Activated T-helper 1 cell treated with anti-CD3 and anti-CD28 coated beads, Interleukin-12 subunit alpha, Interleukin-12 subunit beta, Interleukin-2, Interleukin-4 antibody, amounts not matched to agents 30 ng/mL and 10 ng/mL and 1 ng/mL, durations not matched to agents 14 hours and 24 hours and 36 hours (primary cell): ENCODE measurements at regions not wholly inside any gene's neighbourhood (a gene's known extent, or its start where the extent isn't known, plus 50 kb on each side); places are given as distances from the start of the nearest gene placed in this dataset.
"Not testable (repeated sequence)": the region's sequence is repeated elsewhere in the genome, so short reads cannot be mapped to it uniquely, and the experiment has no call there.

Source experiments
- DNase-seq: peaks from one replicate; pipeline ENCODE4 v3.0.0; 2021; ENCODE audit warnings: low spot score
- H3K27ac Mint-ChIP-seq: one replicate; pipeline ENCODE4 v1.8.0; 2021; ENCODE audit warnings: mild to moderate bottlenecking, mixed read lengths
- H3K27me3 Mint-ChIP-seq: one replicate; pipeline ENCODE4 v1.8.0; 2022; ENCODE audit warnings: mild to moderate bottlenecking, moderate library complexity, mixed read lengths; ENCODE audit not compliant: insufficient read depth
- H3K36me3 Mint-ChIP-seq: one replicate; pipeline ENCODE4 v1.8.0; 2021; ENCODE audit warnings: low read depth, mixed read lengths
- H3K4me1 Mint-ChIP-seq: one replicate; pipeline ENCODE4 v1.8.0; 2021; ENCODE audit warnings: low read depth, mixed read lengths
- H3K4me3 Mint-ChIP-seq: one replicate; pipeline ENCODE4 v1.8.0; 2021; ENCODE audit warnings: mild to moderate bottlenecking, moderate library complexity, mixed read lengths
- H3K9me3 Mint-ChIP-seq: one replicate; pipeline ENCODE4 v1.8.0; 2021; ENCODE audit warnings: mixed read lengths
- intact Hi-C: fragments of 100-400 bp; cut with micrococcal nuclease; formaldehyde crosslinking; loops from one replicate; pipeline ENCODE4 v1.15.1; 2024

- DNase-seq, H3K4me3 Mint-ChIP-seq, H3K27me3 Mint-ChIP-seq, intact Hi-C loops, H3K27ac Mint-ChIP-seq, H3K36me3 Mint-ChIP-seq, H3K4me1 Mint-ChIP-seq, H3K9me3 Mint-ChIP-seq: not testable (repeated sequence)
Observed at GRCh38 chr10:29363930-29364329, 75.1 kb downstream of the LYZL1 start.

GRCh38 chr10:29366206-29366605 lies 77.3 kb downstream of the LYZL1 start:
- DNase-seq, H3K27ac Mint-ChIP-seq, H3K27me3 Mint-ChIP-seq, H3K9me3 Mint-ChIP-seq, H3K4me3 Mint-ChIP-seq, intact Hi-C loops, H3K4me1 Mint-ChIP-seq, H3K36me3 Mint-ChIP-seq: not testable (repeated sequence)

- Mint-ChIP-seq H3K4me1 (no peaks in the 10 kb centered on the region), H3K4me3 (no peak overlapping the region), H3K27ac (no peak overlapping the region), H3K36me3 (no peaks in the 10 kb centered on the region), H3K9me3 (no peaks in the 10 kb centered on the region), H3K27me3 (peaks cover 2% of the 10 kb centered on the region)
- no peak for DNase-seq
- intact Hi-C loops: no loop called here
Observed at GRCh38 chr10:29369419-29369818, 80.5 kb downstream of the LYZL1 start.

- Mint-ChIP-seq H3K27me3 (peaks cover 2% of the 10 kb centered on the region), H3K4me1 (no peaks in the 10 kb centered on the region), H3K9me3 (no peaks in the 10 kb centered on the region), H3K4me3 (no peak overlapping the region), H3K36me3 (no peaks in the 10 kb centered on the region), H3K27ac (no peak overlapping the region)
- no peak for DNase-seq
- intact Hi-C loops: no loop called here
Observed at GRCh38 chr10:29370097-29371092, 81.5 kb downstream of the LYZL1 start.

- peaks cover 2% of the 10 kb centered on the region for H3K27me3 Mint-ChIP-seq
- no peaks in the 10 kb centered on the region for H3K36me3 Mint-ChIP-seq
- intact Hi-C loops: no loop called here
- no peak for DNase-seq
- H3K4me1 Mint-ChIP-seq: no peaks in the 10 kb centered on the region
- no peaks in the 10 kb centered on the region for H3K9me3 Mint-ChIP-seq
- H3K27ac Mint-ChIP-seq: no peak overlapping the region
- no peak overlapping the region for H3K4me3 Mint-ChIP-seq
Observed at GRCh38 chr10:29372920-29373319, 84.0 kb downstream of the LYZL1 start.

GRCh38 chr10:29374162-29374561 lies 85.3 kb downstream of the LYZL1 start:
- no peak overlapping the region for H3K27ac Mint-ChIP-seq
- DNase-seq: no peak
- H3K4me3 Mint-ChIP-seq: no peak overlapping the region
- intact Hi-C loops: no loop called here
- no peaks in the 10 kb centered on the region for H3K4me1 Mint-ChIP-seq
- no peaks in the 10 kb centered on the region for H3K9me3 Mint-ChIP-seq
- no peaks in the 10 kb centered on the region for H3K27me3 Mint-ChIP-seq
- no peaks in the 10 kb centered on the region for H3K36me3 Mint-ChIP-seq

GRCh38 chr10:29375888-29376287 lies 87.0 kb downstream of the LYZL1 start:
- Mint-ChIP-seq H3K4me3 (no peak overlapping the region), H3K36me3 (no peaks in the 10 kb centered on the region), H3K27ac (no peak overlapping the region), H3K9me3 (no peaks in the 10 kb centered on the region), H3K27me3 (no peaks in the 10 kb centered on the region), H3K4me1 (no peaks in the 10 kb centered on the region)
- no peak for DNase-seq
- intact Hi-C loops: loop anchor here (2.0 kb wide), 2 partner anchors 69 to 215 kb away; no protein-coding TSS in a partner anchor

- intact Hi-C loops: loop anchor here (1.0 to 2.0 kb wide), 4 partner anchors 67 to 213 kb away; no protein-coding TSS in a partner anchor
- Mint-ChIP-seq H3K27ac (no peak overlapping the region), H3K4me3 (no peak overlapping the region), H3K4me1 (no peaks in the 10 kb centered on the region), H3K36me3 (no peaks in the 10 kb centered on the region), H3K9me3 (no peaks in the 10 kb centered on the region), H3K27me3 (no peaks in the 10 kb centered on the region)
- no peak for DNase-seq
Observed at GRCh38 chr10:29377333-29377961, 88.6 kb downstream of the LYZL1 start.

GRCh38 chr10:29378106-29378505 lies 89.2 kb downstream of the LYZL1 start:
- no peak for DNase-seq
- no peaks in the 10 kb centered on the region for H3K36me3 Mint-ChIP-seq
- no peaks in the 10 kb centered on the region for H3K9me3 Mint-ChIP-seq
- H3K27me3 Mint-ChIP-seq: no peaks in the 10 kb centered on the region
- no peak overlapping the region for H3K4me3 Mint-ChIP-seq
- H3K4me1 Mint-ChIP-seq: peaks cover 4% of the 10 kb centered on the region
- intact Hi-C loops: no loop called here
- H3K27ac Mint-ChIP-seq: no peak overlapping the region

GRCh38 chr10:29379208-29379607 lies 90.3 kb downstream of the LYZL1 start:
- H3K4me3 Mint-ChIP-seq: no peak overlapping the region
- H3K27me3 Mint-ChIP-seq: peaks cover under 1% of the 10 kb centered on the region
- DNase-seq: no peak
- H3K9me3 Mint-ChIP-seq: no peaks in the 10 kb centered on the region
- intact Hi-C loops: no loop called here
- no peaks in the 10 kb centered on the region for H3K36me3 Mint-ChIP-seq
- peaks cover 5% of the 10 kb centered on the region for H3K4me1 Mint-ChIP-seq
- H3K27ac Mint-ChIP-seq: no peak overlapping the region

GRCh38 chr10:29379777-29380598 lies 91.1 kb downstream of the LYZL1 start:
- intact Hi-C loops, H3K27ac Mint-ChIP-seq, H3K4me3 Mint-ChIP-seq, H3K27me3 Mint-ChIP-seq, H3K4me1 Mint-ChIP-seq, H3K9me3 Mint-ChIP-seq, H3K36me3 Mint-ChIP-seq, DNase-seq: not testable (repeated sequence)

GRCh38 chr10:29380599-29381511 lies 92.0 kb downstream of the LYZL1 start:
- intact Hi-C loops: not testable (repeated sequence)

More at GRCh38 chr10:29380599-29381511, 92.0 kb downstream of the LYZL1 start:
- H3K9me3 Mint-ChIP-seq, H3K36me3 Mint-ChIP-seq, H3K4me1 Mint-ChIP-seq, DNase-seq, H3K4me3 Mint-ChIP-seq, H3K27ac Mint-ChIP-seq, H3K27me3 Mint-ChIP-seq: not testable (repeated sequence)
